Tibial nerve (tissue), 4 donors: ENCODE measurements at regions not wholly inside any gene's neighbourhood (a gene's known extent, or its start where the extent isn't known, plus 50 kb on each side); places are given as distances from the start of the nearest gene placed in this dataset.

Experiments
- DNase-seq, 2 donors: peaks; one replicate each; pipeline ENCODE4 v3.0.0-alpha.2; 2019; ENCODE audit warnings: low spot score in 2 of 2
- H3K27ac ChIP-seq, 4 donors: fragments of 200-600 bp; sonication (generic) in 3 of 4; one replicate each; pipeline ENCODE4 v1.5.1; 2017 to 2019; ENCODE audit warnings: mild to moderate bottlenecking in 1 of 4
- H3K27me3 ChIP-seq, 2 donors: fragments of 200-600 bp; sonication (generic) in 1 of 2; one replicate each; pipeline versions ENCODE4 v1.5.1 to v1.6.0; 2017 to 2019
- H3K36me3 ChIP-seq, 3 donors: fragments of 200-600 bp; sonication (generic); one replicate each; pipeline ENCODE4 v1.5.1; 2018 to 2019
- H3K4me1 ChIP-seq, 4 donors: fragments of 200-600 bp; sonication (generic) in 3 of 4; one replicate each; pipeline ENCODE4 v1.5.1; 2017 to 2019
- H3K4me3 ChIP-seq, 4 donors: fragments of 200-600 bp; sonication (generic) in 3 of 4; one replicate each; pipeline ENCODE4 v1.5.1; 2017 to 2019; ENCODE audit warnings: mild to moderate bottlenecking in 1 of 4, moderate library complexity in 1 of 4
- H3K9me3 ChIP-seq, 4 donors: fragments of 200-600 bp; sonication (generic) in 3 of 4; one replicate each; pipeline ENCODE4 v1.5.1; 2017 to 2019
- CTCF ChIP-seq, 5 experiments: fragments of 200-600 bp in 3 of 5; fragments of 450-650 bp in 2 of 5; sonication (generic) in 3 of 5; IDR thresholded peaks; one replicate each; pipeline ENCODE4 v1.5.1; 2016 to 2019; ENCODE audit warnings: antibody characterized with exemption in 5 of 5, mild to moderate bottlenecking in 3 of 5, moderate library complexity in 2 of 5
- EP300 ChIP-seq, 2 donors: sonication (generic); formaldehyde crosslinking; IDR thresholded peaks; one replicate each; pipeline ENCODE4 v1.6.1; 2017; ENCODE audit warnings: antibody characterized with exemption in 2 of 2, mild to moderate bottlenecking in 1 of 2
- POLR2A ChIP-seq, 2 donors: fragments of 450-650 bp; IDR thresholded peaks; one replicate each; pipeline ENCODE4 v1.6.1; 2017; ENCODE audit warnings: antibody characterized with exemption in 2 of 2, mild to moderate bottlenecking in 2 of 2, moderate library complexity in 2 of 2
- whole genome bisulfite sequencing, 2 donors: methylation state at CpG; one replicate each; pipeline ENCODE4 v1.1.5; 2018; 5-methylcytosine and 5-hydroxymethylcytosine counted together

- Histone ChIP-seq H3K27me3 (no peaks in the 10 kb centered on the region), H3K27ac (no peak overlapping the region), H3K4me1 (no peaks in the 10 kb centered on the region), H3K36me3 (no peaks in the 10 kb centered on the region), H3K9me3 (no peaks in the 10 kb centered on the region), H3K4me3 (no peak overlapping the region)
- 23 to 31% methylated on average over 3 of the region's 3 CpGs for WGBS, 2 donors
- TF ChIP-seq CTCF (IDR thresholded peaks at IDR 0.05) (peak; percentile 78 to 92 (median 83)), POLR2A (IDR thresholded peaks at IDR 0.05) (no peak), EP300 (IDR thresholded peaks at IDR 0.05) (peak in 1 of 2 donors; percentile 16)
- peak in 1 of 2 donors; percentile 9 for DNase-seq
Observed at GRCh38 chr12:23204933-23205778, 580.2 kb downstream of the ETNK1 start.

DNA sequence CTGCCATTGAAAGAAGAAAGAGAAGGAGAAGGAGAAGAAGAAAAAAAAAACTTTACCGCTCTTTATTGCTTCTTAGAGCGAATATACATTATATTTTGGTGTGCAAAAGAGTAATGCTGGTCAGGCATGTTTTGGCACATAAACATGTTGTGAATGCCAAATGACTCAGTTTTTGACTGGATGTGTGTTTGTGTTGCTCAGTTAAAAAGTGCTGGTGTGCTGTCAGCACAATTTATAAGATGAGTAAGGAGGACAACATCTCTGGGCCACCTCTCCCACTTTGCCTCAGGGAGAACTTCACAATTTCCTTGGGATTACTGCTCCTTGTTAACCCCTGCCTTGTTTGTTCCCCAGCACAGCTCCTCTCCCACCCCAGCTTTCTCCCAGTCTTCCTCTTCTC is 584.8 kb downstream of the ETNK1 start:
- TF ChIP-seq EP300 (IDR thresholded peaks at IDR 0.05): no peak
- TF ChIP-seq POLR2A (IDR thresholded peaks at IDR 0.05): no peak
- no peak for TF ChIP-seq CTCF (IDR thresholded peaks at IDR 0.05)
- Histone ChIP-seq H3K27ac (no peak overlapping the region), H3K4me1 (peaks cover 0 to 6% (median 2%) of the 10 kb centered on the region in 4 donors), H3K9me3 (peaks cover 0 to 11% (median 0%) of the 10 kb centered on the region in 4 donors), H3K36me3 (no peaks in the 10 kb centered on the region), H3K27me3 (no peaks in the 10 kb centered on the region), H3K4me3 (no peak overlapping the region)
- DNase-seq: no peak
- WGBS, 2 donors: 50 to 96% methylated on average over 2 of the region's 2 CpGs

- DNase-seq: no peak
- Histone ChIP-seq H3K4me3 (no peak overlapping the region), H3K27ac (no peak overlapping the region), H3K4me1 (peaks cover 0 to 6% (median 2%) of the 10 kb centered on the region in 4 donors), H3K27me3 (no peaks in the 10 kb centered on the region), H3K9me3 (peaks cover 0 to 19% (median 2%) of the 10 kb centered on the region in 4 donors), H3K36me3 (no peaks in the 10 kb centered on the region)
- WGBS, 2 donors: 95 to 97% methylated on average over 4 of the region's 4 CpGs
- TF ChIP-seq CTCF (IDR thresholded peaks at IDR 0.05) (no peak), POLR2A (IDR thresholded peaks at IDR 0.05) (no peak), EP300 (IDR thresholded peaks at IDR 0.05) (no peak)
Observed at GRCh38 chr12:23210573-23210972, 585.6 kb downstream of the ETNK1 start.

GRCh38 chr12:23211384-23212320 is 586.7 kb downstream of the ETNK1 start:
- no peak for DNase-seq
- no peak overlapping the region for H3K27ac ChIP-seq
- no peaks in the 10 kb centered on the region for H3K36me3 ChIP-seq
- H3K4me3 ChIP-seq: no peak overlapping the region
- TF ChIP-seq CTCF (IDR thresholded peaks at IDR 0.05) (no peak), POLR2A (IDR thresholded peaks at IDR 0.05) (no peak), EP300 (IDR thresholded peaks at IDR 0.05) (no peak)
- 33% methylated on average over 7 of the region's 7 CpGs for WGBS, 2 donors
- peaks cover 0 to 6% (median 2%) of the 10 kb centered on the region in 4 donors for H3K4me1 ChIP-seq
- no peaks in the 10 kb centered on the region for H3K27me3 ChIP-seq
- peaks cover 0 to 30% (median 2%) of the 10 kb centered on the region in 4 donors for H3K9me3 ChIP-seq
